Left forelimb (tissue), 1 donor: ENCODE measurements at regions not wholly inside any gene's neighbourhood (a gene's known extent, or its start where the extent isn't known, plus 50 kb on each side); places are given as distances from the start of the nearest gene placed in this dataset.
"Not testable (repeated sequence)": the region's sequence is repeated elsewhere in the genome, so short reads cannot be mapped to it uniquely, and the experiment has no call there.

Experiments used
- DNase-seq: peaks from one replicate; pipeline ENCODE4 v3.0.0-alpha.2; 2018; ENCODE audit warnings: low spot score

DNA sequence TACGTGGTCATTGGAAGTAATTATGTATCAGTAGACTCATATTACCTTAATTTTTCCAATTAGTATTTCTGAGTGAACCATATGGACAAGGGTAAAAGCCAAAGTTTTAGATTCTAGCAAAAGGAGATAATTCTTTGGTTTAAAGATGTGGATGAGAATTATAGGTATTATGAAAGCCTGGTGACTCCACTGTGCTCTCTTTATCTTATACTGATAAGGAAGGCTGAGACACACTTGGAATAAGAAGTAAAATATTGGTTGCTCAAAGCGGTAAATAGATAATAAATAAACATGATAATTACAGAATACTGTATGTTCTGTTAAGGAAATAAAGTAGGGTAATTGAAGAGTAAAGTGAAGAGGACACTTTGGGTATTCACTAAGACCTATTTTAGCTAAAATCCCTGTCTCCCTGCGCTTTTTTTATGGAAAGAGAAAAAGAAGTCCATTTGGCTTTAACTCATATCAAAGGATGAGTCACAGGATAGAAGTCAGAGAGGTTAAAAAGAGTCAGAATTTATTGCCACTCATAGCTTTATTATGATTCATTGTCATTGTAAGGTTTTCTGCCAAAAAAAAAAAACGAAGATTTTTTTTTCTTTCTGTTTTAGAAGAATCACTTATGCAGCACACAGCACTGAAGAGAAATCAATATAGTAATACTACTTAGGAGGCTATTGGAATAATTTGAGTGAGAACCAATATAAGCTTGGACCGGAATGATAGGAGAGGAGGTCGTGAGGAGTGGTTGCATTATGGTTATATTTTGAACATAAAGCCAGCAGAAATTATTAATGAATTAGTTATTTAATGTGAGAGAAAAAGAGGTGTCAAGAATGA, 2463.1 kb downstream of the ARAP2 start:
- DNase-seq: no peak

DNA sequence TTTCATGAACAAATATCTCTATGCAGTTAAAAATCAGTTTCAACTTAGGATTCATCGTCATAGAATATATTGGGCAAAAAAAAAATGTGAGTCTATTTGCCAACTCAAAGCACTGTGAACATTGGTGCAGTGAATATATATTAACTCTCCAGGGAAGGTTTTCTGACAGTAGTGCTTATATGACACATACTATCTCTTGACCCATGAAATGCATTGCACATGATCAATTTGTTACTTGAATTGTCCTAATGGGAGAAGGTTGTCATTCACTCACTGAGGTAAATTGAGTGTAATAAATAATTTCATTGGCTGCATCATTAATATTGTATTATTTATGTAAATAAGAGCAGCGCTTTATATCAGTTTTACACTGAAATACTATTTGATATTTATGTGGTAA, 2458.5 kb downstream of the ARAP2 start:
- no peak for DNase-seq

DNA sequence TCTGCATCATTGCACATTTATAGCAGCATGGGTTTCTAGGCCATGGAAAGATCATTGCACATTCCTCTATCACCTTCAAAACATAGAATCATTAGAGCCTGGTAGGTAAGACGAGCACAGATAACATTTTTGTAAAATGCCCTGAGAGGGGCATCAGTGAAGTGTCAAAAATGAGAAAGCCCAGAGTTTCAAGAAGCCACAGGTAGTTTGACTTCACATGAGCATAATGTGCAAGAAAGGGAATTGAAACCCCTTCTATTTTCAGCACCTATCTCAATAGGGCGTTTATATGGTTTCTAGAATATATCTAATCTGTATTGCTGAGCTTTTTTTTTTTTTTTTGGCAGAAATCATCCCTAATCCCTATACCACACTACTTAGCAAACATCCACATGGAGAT, 2441.7 kb downstream of the ARAP2 start:
- no peak for DNase-seq

DNA sequence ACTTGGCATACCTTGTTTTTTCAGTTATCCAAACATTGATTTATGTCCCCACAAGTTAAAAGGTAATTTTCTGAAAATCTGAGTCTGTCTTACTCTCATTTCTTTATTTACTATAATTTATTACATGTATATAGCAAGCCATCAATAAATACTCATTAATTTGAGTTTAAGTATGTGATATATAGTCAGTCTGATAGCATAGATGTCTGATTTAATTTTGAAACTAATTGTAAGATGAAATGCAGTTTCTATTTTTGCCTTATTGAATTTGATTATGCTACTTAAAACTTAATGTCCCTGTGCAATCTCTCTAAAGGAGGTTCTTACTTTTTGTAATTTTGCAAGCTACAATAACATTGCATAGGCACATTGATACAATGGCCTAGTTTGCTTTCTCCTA, 2418.6 kb downstream of the ARAP2 start:
- DNase-seq: no peak

DNA sequence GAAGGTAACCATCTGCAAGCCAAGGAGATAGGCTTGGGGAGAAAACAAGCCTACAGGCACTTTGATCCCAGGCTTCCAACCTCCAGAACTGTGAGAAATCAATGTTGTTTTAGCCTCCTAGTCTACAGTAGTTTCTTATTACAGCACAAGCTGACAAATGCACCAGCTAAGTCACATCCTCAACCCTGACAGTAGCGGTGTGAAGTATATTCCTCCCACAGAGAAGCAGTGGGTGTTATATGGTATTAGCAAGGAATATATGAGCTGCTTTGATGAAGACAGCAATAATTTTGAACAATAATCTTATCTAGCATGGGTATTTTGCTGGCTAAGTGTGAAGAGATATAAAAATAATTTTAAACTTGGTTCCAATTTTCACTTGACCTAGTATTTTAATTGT, 2415.0 kb downstream of the ARAP2 start:
- not testable (repeated sequence) for DNase-seq

DNA sequence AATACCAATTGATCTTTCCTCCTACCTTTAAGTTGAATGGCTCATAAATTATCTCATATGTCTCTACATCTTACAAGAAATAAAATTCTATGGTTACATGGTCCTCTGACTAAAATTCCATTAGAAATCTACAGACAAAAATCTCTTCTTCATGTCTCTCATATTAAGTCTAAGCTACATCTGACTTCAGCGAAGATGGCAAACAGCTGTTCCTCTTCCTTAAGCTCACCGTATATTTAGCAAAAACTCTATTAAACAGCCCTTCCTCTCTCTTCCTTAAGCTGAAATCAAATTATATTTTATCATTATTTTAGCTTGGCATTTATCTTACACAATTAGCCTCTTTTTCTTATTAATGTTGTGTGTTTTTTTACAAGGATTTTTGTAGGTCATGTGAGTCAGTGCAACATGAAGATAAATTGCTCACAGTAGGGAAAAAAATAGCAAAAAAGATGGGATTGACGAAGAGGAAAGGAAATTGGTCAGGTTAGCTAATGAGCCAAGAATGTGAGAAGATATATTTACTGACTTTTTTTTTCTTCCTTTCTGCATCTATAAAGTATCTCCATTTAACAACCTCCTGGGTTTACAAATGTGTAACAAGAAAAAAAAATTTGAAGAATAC, 2412.8 kb downstream of the ARAP2 start:
- no peak for DNase-seq

DNA sequence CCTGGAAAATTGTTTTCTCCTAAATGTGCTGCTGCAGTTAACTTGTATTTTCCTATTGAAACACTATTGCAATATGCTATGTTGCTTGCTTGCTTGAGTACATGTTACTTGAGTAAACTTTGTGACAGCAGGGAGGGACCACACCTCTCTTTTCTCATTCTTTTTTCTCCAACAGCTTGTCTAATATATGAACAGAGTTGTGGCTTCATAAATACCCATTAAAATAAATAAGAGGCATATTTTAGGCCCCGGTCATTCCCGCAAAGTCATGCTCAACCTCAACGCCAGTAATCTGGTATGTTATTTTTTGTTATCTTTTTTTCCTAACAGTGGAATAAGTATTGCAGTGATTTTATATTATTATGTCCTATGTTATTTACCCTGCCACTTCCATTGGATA, 2408.6 kb downstream of the ARAP2 start:
- not testable (repeated sequence) for DNase-seq

DNA sequence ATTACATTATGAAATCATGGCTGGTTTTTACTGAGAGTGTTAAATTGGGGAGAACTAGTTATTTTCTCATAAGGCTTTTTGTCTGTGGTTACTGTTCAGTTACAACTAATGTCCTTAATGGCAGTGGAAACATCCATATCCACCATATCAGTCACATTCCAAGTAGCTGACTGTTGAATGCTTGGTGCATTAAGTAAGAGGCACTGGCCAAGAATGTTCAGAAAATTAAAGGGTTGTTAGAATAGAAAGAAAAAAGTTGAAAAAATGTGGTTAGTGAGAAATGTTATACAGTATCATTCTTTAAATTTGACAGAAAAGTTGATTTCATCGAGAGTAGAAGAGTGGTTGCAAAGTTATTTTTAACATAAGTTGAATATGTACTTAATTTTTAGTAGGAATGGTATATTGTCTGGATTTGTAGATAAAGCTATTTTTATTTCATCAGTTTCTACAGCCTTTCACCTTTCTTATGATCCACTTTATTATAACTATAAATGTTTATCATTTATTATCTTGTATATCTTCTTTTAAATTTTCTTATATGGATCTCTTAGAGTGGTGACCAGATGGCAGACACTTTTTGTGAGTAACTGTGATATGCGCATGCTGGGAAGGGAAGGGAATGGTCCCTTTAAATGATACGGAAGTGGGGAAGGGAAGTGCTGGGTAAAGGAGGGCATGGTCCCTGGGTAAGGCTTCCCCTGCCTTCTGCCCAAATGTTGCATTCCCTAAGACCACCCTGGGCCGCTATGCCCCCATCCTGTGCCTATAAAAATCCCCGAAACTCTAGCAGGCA, 2407.1 kb downstream of the ARAP2 start:
- DNase-seq: no peak

DNA sequence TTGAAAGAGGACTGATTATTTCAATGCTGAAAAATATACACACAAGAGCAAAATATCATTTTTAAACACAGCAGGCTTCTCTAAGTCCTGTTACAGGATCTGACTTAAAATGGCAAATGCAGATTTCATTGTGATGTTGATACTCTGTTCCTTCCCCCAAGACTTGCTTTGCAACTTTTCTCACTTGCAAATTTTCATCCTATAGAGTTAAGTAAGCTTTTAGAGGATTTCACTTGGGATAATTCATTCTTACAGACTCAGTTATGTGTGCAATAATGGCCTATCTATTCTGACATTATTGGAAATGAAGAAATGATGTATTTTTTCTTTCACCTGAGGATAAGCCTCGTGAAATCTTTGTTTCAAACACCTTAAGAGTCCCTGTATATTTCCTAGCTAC, 2403.2 kb downstream of the ARAP2 start:
- DNase-seq: no peak

DNA sequence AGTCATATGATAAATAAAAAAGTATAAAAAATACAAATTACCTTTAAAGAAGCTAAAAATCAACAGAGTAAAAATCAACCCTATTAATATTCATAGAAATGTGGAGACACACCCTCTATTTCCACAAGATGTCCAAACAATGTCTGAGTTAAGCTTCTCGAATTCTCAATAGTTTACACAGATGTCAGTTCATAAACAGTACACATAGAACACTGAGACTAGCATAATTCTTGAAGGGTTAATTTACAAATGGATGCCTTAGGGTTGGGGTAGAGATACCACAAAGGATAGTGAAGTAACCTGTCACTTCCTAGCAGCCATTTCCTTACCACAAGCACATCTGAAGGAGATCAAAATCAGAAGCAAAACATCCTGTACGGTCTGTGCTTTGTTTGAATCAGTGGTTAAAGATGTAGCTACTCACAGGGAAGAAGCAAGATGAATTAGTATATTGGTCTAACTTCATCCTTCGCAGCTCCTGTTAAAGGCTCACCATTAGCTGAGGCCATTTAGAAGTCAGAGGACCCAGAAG, 2393.9 kb downstream of the ARAP2 start:
- no peak for DNase-seq

DNA sequence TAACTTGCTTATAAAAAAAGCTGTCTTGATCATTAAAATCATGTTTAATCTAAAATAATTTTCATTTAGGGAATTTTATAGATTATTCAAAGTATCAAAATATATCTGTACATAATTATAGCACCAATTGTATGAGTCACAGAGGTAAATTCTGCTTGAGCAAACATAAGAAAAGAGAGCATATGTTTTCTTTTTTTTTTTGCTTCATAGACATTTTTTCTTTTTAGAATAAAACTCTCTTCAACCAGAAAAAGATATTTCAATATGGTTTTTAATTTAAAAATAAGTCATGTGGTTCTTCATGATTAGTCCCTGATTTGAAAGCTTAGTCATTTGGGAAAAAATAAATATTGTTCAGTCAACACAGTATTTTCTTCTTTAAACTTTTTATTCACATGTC, 2390.6 kb downstream of the ARAP2 start:
- DNase-seq: not testable (repeated sequence)

DNA sequence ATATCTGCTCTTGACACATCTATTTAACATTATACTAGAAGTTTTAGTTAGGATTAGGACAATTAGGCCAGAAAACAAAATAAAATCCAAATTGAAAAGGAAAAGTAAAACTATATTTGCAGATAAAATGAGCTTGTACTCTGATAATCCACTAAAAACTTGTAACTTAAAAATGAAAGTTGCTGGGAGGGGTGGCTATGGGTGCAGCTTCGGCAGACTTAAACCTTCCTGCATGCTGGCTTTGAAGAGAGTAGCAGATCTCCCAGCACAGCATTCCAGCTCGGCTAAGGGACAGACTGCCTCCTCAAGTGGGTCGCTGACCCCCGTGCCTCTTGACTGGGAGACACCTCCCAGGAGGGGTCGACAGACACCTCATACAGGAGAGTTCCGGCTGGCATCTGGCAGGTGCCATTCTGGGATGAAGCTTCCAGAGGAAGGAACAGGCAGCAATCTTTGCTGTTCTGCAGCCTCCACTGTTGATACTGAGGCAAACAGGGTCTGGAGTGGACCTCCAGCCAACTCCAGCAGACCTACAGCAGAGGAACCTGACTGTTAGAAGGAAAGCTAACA, 2379.9 kb downstream of the ARAP2 start:
- no peak for DNase-seq

DNA sequence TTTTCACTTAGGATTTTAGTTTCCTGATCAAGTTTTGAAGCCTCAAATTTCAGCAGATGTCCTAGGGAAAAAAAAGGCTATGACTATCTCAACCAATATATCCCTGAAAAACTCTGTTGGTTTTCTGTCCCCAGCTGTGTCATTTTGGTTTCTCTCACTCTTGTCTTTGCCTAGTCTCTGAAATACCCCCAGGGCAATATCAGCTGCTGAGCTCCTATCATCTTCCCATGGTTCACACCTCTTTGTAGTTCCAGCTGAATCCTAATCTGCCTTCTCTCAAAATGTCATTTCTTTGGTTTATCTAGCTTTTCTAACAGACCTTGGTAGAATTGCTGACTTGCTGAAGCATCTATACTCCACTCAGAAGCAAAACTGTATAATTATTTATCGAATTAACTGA, 2370.5 kb downstream of the ARAP2 start:
- DNase-seq: no peak

DNA sequence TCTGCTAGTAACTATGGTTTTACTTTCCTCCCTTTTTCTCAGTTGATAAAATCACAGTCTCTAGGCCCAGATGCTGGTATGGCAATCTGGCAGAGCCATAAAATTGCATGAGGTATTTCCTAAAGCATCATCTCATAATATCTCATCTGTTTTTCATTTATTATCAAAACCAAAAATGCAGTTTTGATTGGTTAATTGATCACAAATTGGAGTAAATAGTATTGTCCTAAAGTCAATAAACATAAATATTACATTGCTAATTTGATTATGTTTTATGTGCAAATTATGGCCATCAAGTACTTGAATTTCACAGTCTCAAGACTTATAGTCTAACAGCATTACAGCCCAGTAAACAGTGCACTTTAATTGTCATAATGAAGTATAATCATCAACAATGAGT, 2365.6 kb downstream of the ARAP2 start:
- DNase-seq: no peak

DNA sequence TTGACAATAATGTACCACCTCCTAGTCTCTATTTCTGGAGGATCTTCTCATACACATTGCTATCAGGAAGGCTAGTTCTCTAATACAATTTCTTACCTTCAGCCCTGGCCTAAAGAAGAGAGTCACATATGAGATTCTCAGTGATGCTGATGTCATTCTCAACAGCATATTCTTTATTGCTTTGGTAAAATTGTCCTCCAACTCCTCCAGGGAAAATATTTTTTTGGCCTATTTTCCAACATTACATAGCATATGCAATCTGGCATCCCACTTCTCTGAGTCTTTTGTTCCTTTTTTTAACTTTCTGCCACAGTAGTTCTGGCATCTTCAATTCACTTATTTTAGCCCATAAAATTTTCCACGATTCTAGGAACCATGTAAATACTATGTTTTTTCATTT, 2363.1 kb downstream of the ARAP2 start:
- no peak for DNase-seq

DNA sequence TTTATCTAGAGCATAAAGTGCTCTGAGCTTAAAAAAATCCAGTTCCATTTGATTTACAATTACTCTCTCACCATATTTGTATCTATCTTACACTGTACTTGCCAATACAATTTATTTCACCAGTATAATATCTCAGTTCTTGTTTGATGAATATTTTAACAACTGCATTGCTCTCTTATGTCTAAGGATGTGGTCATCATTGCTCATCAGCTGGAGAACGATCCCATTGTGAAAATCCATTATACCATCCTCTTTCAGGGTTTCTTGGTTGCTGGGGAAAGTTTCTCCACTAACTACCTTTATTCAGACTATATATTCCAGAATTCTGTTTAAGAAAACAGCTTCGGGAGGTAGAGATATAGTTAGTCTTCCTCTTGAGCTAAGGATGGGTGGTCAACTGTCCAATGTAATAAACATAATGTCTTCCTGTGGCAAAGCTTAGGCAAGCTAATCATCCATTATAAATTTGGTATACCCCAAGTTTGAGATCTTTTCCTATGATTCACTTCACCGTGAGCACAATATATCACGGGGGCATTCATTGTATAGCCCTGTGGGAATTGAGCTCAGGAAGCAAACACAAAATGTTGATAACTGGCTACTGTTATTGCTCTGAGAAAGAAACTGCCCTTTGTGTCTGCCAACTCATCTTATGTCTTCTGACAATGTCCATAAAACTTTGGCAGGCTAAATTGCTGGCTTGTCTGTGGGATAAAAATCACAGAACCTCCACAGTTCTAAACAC, 2361.9 kb downstream of the ARAP2 start:
- no peak for DNase-seq

DNA sequence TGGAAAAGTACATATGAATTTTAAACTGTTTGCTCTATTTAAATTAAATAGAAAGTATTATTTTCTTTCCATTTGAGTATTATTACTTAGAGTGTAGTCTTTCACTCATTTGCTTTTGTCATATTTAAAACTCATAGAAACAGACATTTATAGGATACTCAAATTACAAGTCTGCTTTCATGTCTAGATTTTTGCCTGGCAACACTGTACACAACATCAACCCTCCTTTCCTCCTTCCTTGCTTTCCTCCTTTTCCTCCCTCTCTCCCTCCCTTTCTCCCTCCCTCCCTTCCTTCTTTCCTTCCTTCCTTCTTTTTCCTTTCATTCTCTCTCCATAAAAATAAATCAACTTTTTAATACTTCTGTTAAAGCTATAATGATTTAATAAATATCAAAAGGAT, 2361.2 kb downstream of the ARAP2 start:
- DNase-seq: no peak

DNA sequence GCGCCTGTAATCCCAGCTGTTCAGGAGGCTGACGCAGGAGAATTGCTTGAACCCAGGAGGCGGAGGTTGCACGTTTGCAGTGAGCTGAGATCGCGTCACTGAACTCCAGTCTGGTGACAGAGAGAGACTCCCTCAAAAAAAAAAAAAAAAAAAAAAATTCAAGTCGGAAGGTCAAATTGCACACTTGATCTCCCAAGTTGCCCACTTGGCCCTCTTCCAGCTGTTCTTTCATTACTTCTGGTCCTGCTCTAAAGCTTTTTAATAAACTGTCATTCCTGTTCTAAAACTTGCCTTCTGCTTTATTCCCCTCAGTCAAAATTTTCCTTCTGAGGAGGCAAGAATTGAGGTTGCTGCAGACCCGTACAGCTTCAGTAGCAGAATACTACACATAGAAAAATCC, 2358.0 kb downstream of the ARAP2 start:
- no peak for DNase-seq

DNA sequence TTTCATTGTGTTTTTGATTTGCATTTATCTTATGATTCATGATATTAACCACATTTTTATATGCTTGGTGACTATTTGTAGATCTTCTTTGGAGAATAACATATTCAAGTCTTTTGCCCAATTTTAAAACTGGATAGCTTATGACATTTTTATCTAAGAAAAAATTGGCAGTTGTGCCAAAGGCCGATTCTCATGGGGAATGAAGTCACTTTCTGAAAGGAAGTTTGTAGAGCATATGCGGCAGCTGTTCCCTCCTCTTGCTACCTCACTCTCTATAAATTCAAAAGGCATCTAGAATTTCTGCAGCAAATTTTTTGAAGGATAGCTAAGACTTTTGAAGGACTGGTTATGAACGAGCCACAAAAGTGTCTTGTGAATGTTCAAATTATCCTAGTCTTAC, 2353.5 kb downstream of the ARAP2 start:
- DNase-seq: no peak

DNA sequence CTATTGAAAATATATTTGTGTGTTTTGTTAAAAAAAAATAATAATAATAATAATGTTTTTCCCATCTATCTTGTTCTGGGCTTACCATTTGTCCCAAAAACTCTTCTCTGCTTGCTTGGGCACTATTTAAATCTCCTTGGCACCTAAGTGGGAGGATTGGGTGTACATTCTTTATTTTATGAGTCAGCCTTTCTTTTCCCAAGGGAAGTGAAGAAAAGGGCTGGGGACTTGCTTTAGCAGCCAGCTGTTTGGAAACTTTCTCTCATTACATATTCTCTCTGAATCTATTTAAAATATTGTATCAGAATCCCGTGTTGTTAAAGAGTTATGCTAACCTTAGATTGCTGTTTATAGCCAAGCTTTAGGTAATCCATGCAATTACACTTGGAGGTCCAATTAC, 2332.4 kb downstream of the ARAP2 start:
- DNase-seq: no peak

DNA sequence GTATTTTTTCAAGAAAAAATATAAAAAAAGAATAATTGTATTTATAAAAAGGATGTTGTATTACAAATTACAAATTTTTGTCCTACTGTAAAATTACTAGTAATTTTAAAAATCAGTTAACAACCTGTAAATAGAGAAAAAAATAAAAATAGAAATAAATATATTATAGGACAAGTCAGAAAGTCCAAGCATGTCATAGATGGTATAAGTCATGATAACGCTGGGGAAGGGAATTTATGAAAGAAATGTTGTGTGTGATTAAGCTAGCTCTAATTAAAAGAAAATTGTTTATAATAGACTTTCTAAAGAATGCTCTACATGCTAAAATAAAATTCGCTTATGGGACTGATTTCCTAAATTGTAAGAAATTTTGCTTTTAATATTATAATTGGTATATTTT, 2329.9 kb downstream of the ARAP2 start:
- no peak for DNase-seq

DNA sequence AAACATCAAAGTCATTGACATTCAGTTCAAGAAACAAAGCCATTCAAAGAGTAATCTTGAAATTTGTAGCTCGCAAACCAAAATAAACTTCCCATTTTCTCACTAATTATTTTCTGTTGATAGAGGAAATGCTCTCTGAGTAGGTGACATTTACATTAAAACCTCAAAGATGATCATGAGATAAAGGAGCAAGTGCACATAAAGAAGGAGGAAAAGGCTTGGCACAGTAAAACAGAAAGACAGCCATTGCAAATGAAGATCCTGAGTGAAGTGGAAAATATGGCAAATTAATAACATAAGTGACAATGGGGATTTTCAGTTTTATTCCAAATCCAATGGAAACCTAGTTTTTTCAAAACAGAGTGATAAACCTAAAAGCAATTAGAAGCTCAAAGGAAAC, 2320.8 kb downstream of the ARAP2 start:
- DNase-seq: no peak
